Osteoblast (primary cell): ENCODE measurements at regions not wholly inside any gene's neighbourhood (a gene's known extent, or its start where the extent isn't known, plus 50 kb on each side); places are given as distances from the start of the nearest gene placed in this dataset.
"Not testable (repeated sequence)": the region's sequence is repeated elsewhere in the genome, so short reads cannot be mapped to it uniquely, and the experiment has no call there.

Source experiments
- DNase-seq: peaks from one replicate; pipeline ENCODE4 v3.0.0; 2011; ENCODE audit warnings: low spot score, mixed read lengths; ENCODE audit not compliant: insufficient read length; ENCODE audit errors: missing footprints
- H2AFZ ChIP-seq: 2 replicates; pipeline ENCODE4 v1.6.0; 2011; ENCODE audit warnings: mild to moderate bottlenecking, low read length
- H3K27ac ChIP-seq: 2 replicates; pipeline ENCODE4 v1.5.1; 2011; ENCODE audit warnings: mild to moderate bottlenecking, low read depth, low read length, moderate library complexity
- H3K27me3 ChIP-seq: 2 replicates; pipeline ENCODE4 v1.6.0; 2012; ENCODE audit warnings: mild to moderate bottlenecking, control low read depth, inconsistent platforms, low read length, moderate library complexity; ENCODE audit not compliant: insufficient read depth
- H3K36me3 ChIP-seq: 2 replicates; pipeline ENCODE4 v1.5.1; 2011; ENCODE audit warnings: mild to moderate bottlenecking, low read length, control low read depth, moderate library complexity; ENCODE audit not compliant: insufficient read depth
- H3K4me1 ChIP-seq: 2 replicates; pipeline ENCODE4 v1.5.1; 2011; ENCODE audit warnings: mild to moderate bottlenecking, low read length, control low read depth, moderate library complexity; ENCODE audit not compliant: insufficient read depth
- H3K4me2 ChIP-seq: 2 replicates; pipeline ENCODE4 v1.6.0; 2011; ENCODE audit warnings: mild to moderate bottlenecking, low read length; ENCODE audit not compliant: insufficient read depth
- H3K4me3 ChIP-seq: fragments of 200-600 bp; sonication (generic); 3 replicates; pipeline ENCODE4 v1.5.1; 2012; ENCODE audit warnings: mild to moderate bottlenecking, low read length, inconsistent platforms; ENCODE audit not compliant: insufficient read depth
- H3K79me2 ChIP-seq: 2 replicates; pipeline ENCODE4 v1.6.0; 2012; ENCODE audit warnings: mild to moderate bottlenecking, low read length, control low read depth, inconsistent platforms; ENCODE audit not compliant: insufficient read depth
- H3K9me3 ChIP-seq: 2 replicates; pipeline ENCODE4 v1.5.1; 2011; ENCODE audit warnings: low read depth, low read length, control low read depth
- H4K20me1 ChIP-seq: 2 replicates; pipeline ENCODE4 v1.6.0; 2012; ENCODE audit warnings: mild to moderate bottlenecking, low read length, control low read depth; ENCODE audit not compliant: insufficient read depth
- CTCF ChIP-seq: IDR thresholded peaks from 2 replicates; pipeline ENCODE4 v1.5.1; 2011; ENCODE audit warnings: mild to moderate bottlenecking, low read depth, low read length, moderate library complexity; ENCODE audit errors: extremely low read depth

GRCh38 chr12:46650688-46651087, 175.1 kb downstream of the SLC38A4 start:
- no peaks in the 10 kb centered on the region for H3K4me1 ChIP-seq
- no peaks in the 10 kb centered on the region for H3K9me3 ChIP-seq
- TF ChIP-seq CTCF = no peak

DNA sequence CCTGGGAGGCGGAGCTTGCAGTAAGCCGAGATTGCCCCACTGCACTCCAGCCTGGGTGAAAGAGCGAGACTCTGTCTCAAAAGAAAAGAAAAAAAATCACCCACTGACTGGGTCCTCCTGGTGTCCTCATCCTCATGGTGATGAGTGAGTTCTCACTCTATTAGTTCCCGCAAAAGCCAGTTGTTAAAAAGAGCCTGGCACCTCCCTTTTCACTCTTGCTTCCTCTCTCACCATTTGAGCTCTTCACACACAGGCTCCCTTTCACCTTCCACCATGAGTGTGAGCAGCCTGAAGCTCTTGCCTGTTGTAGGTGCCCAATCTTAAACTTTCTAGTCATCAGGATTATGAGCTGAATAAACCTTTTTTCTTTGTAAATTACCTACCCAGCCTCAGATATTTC, 176.4 kb downstream of the SLC38A4 start:
- Histone ChIP-seq H3K4me1 (no peaks in the 10 kb centered on the region), H3K27ac (no peak overlapping the region), H3K36me3 (no peaks in the 10 kb centered on the region), H3K79me2 (no peaks in the 10 kb centered on the region), H3K27me3 (no peaks in the 10 kb centered on the region), H4K20me1 (no peaks in the 10 kb centered on the region), H2AFZ (no peak overlapping the region), H3K9me3 (no peaks in the 10 kb centered on the region), H3K4me3 (no peak overlapping the region), H3K4me2 (no peak overlapping the region)
- DNase-seq = no peak
- TF ChIP-seq CTCF = no peak

More at GRCh38 chr12:46650688-46651087, 175.1 kb downstream of the SLC38A4 start:
- Histone ChIP-seq H3K4me3 (no peak overlapping the region), H4K20me1 (no peaks in the 10 kb centered on the region), H3K27me3 (no peaks in the 10 kb centered on the region), H3K79me2 (no peaks in the 10 kb centered on the region), H3K4me2 (no peak overlapping the region), H3K36me3 (no peaks in the 10 kb centered on the region), H3K27ac (no peak overlapping the region), H2AFZ (no peak overlapping the region)
- DNase-seq = no peak

DNA sequence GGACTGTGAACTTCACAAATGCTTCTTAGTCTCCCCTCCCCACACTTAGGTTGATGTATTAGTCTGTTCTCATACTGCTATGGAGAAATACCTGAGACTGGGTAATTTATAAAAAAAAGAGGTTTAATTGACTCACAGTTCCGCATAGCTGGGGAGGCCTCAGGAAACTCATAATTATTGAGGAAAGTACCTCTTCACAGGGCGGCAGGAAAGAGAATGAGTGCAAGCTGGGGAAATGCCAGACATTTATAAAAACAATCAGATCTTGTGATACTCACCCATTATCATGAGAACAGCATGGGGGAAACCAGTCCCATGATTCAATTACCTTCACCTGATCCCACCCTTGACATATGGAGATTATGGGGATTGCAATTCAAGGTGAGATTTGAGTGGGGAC, 178.8 kb downstream of the SLC38A4 start:
- H3K4me1 ChIP-seq = no peaks in the 10 kb centered on the region
- H3K4me3 ChIP-seq = no peak overlapping the region
- no peaks in the 10 kb centered on the region for H3K79me2 ChIP-seq
- H3K27ac ChIP-seq = no peak overlapping the region
- TF ChIP-seq CTCF = no peak
- no peak overlapping the region for H2AFZ ChIP-seq
- H3K4me2 ChIP-seq = no peak overlapping the region
- no peaks in the 10 kb centered on the region for H3K36me3 ChIP-seq
- H4K20me1 ChIP-seq = no peaks in the 10 kb centered on the region
- no peaks in the 10 kb centered on the region for H3K27me3 ChIP-seq
- DNase-seq = no peak
- no peaks in the 10 kb centered on the region for H3K9me3 ChIP-seq

DNA sequence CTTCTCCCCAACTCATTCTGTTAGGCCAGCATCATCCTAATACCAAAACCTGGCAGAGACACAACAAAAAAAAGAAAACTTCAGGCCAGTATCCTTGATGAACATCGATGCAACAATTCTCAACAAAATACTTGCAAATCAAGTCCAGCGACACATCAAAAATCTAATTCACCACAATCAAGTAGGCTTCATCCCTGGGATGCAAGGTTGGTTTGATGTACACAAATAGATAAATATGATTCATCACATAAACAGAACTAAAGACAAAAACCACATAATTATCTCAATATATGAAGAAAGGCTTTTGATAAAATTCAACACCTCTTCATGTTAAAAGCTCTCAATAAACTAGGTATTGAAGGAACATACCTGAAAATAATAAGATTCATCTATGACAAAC, 184.1 kb downstream of the SLC38A4 start:
- not testable (repeated sequence) for DNase-seq, H4K20me1 ChIP-seq, H3K27me3 ChIP-seq, H3K4me1 ChIP-seq, H3K27ac ChIP-seq, H3K36me3 ChIP-seq, H3K4me2 ChIP-seq, H3K79me2 ChIP-seq, H3K9me3 ChIP-seq, H2AFZ ChIP-seq, H3K4me3 ChIP-seq
